ENCODE measurements at regions not wholly inside any gene's neighbourhood (a gene's known extent, or its start where the extent isn't known, plus 50 kb on each side); places are given as distances from the start of the nearest gene placed in this dataset.

GRCh38 chr1:178628637-178629251 lies 96.3 kb upstream of the RALGPS2 start:
- intact Hi-C loops (cut with micrococcal nuclease): no loop called here
- Histone ChIP-seq H3K4me1 (ENCODE audit: insufficient read depth, low read length) (peaks cover 17% of the 10 kb centered on the region), H3F3A (ENCODE audit: low read length, unreplicated experiment) (peaks cover 13% of the 10 kb centered on the region), H4K20me1 (ENCODE audit: low read length) (no peaks in the 10 kb centered on the region), H3K36me3 (ENCODE audit: low read depth, low read length) (no peaks in the 10 kb centered on the region), H3K9ac (ENCODE audit: low read length) (no peak overlapping the region), H3K9me3 (ENCODE audit: low read length) (no peaks in the 10 kb centered on the region), H3K79me2 (ENCODE audit: low read length) (no peaks in the 10 kb centered on the region), H3K4me2 (ENCODE audit: low read length) (no peak overlapping the region), H3K9me2 (replicated peaks; ENCODE audit: low read length) (no peaks in the 10 kb centered on the region), H3K27ac (ENCODE audit: low read length) (no peak overlapping the region), H3K4me3 (ENCODE audit: low read length) (no peak overlapping the region), H2AFZ (ENCODE audit: low read length) (no peak overlapping the region), H3K27me3 (ENCODE audit: low read length) (no peaks in the 10 kb centered on the region)
- no TSS peak for BruUV-seq (replicated peaks)
- CTCF ChIA-PET: no interaction called here
- TF ChIP-seq EZH2 (IDR thresholded peaks at IDR 0.05; ENCODE audit: low read length, unreplicated experiment): no peak
- no peak for TF ChIP-seq CTCF (conservative IDR thresholded peaks at IDR 0.05; ENCODE audit: low read depth, low read length)
- no peak for TF ChIP-seq EZH2phosphoT487 (IDR thresholded peaks at IDR 0.05; ENCODE audit: borderline replicate concordance, low read length)
- DNase-seq (no peak), ATAC-seq (no peak)
- POLR2A ChIA-PET (ENCODE audit: unreplicated experiment): no interaction called here

- Histone ChIP-seq H3K4me3 (ENCODE audit: low read length) (no peak overlapping the region), H3K9me2 (replicated peaks; ENCODE audit: low read length) (no peaks in the 10 kb centered on the region), H3K9me3 (ENCODE audit: low read length) (no peaks in the 10 kb centered on the region), H2AFZ (ENCODE audit: low read length) (no peak overlapping the region), H3K79me2 (ENCODE audit: low read length) (no peaks in the 10 kb centered on the region), H3K4me2 (ENCODE audit: low read length) (no peak overlapping the region), H3K27ac (ENCODE audit: low read length) (no peak overlapping the region), H3K4me1 (ENCODE audit: insufficient read depth, low read length) (peaks cover 18% of the 10 kb centered on the region), H3K27me3 (ENCODE audit: low read length) (no peaks in the 10 kb centered on the region), H3F3A (ENCODE audit: low read length, unreplicated experiment) (peaks cover 14% of the 10 kb centered on the region), H3K9ac (ENCODE audit: low read length) (no peak overlapping the region), H3K36me3 (ENCODE audit: low read depth, low read length) (no peaks in the 10 kb centered on the region), H4K20me1 (ENCODE audit: low read length) (no peaks in the 10 kb centered on the region)
- TF ChIP-seq EZH2 (IDR thresholded peaks at IDR 0.05; ENCODE audit: low read length, unreplicated experiment): no peak
- TF ChIP-seq EZH2phosphoT487 (IDR thresholded peaks at IDR 0.05; ENCODE audit: borderline replicate concordance, low read length): no peak
- no peak for TF ChIP-seq CTCF (conservative IDR thresholded peaks at IDR 0.05; ENCODE audit: low read depth, low read length)
- DNase-seq (no peak), ATAC-seq (no peak)
- intact Hi-C loops (cut with micrococcal nuclease): no loop called here
- ChIA-PET CTCF (no interaction called here), POLR2A (ENCODE audit: unreplicated experiment) (no interaction called here)
- BruUV-seq (replicated peaks): no TSS peak
Observed at GRCh38 chr1:178629252-178630154, 95.5 kb upstream of the RALGPS2 start.

GRCh38 chr1:178630417-178630816 lies 94.6 kb upstream of the RALGPS2 start:
- Histone ChIP-seq H2AFZ (ENCODE audit: low read length) (no peak overlapping the region), H3K27me3 (ENCODE audit: low read length) (no peaks in the 10 kb centered on the region), H3K9me3 (ENCODE audit: low read length) (no peaks in the 10 kb centered on the region), H3K36me3 (ENCODE audit: low read depth, low read length) (no peaks in the 10 kb centered on the region), H3F3A (ENCODE audit: low read length, unreplicated experiment) (peaks cover 14% of the 10 kb centered on the region), H3K4me1 (ENCODE audit: insufficient read depth, low read length) (peaks cover 18% of the 10 kb centered on the region), H3K9ac (ENCODE audit: low read length) (no peak overlapping the region), H3K79me2 (ENCODE audit: low read length) (no peaks in the 10 kb centered on the region), H3K4me2 (ENCODE audit: low read length) (no peak overlapping the region), H3K9me2 (replicated peaks; ENCODE audit: low read length) (no peaks in the 10 kb centered on the region), H3K4me3 (ENCODE audit: low read length) (no peak overlapping the region), H4K20me1 (ENCODE audit: low read length) (no peaks in the 10 kb centered on the region), H3K27ac (ENCODE audit: low read length) (no peak overlapping the region)
- ChIA-PET CTCF (no interaction called here), POLR2A (ENCODE audit: unreplicated experiment) (no interaction called here)
- intact Hi-C loops (cut with micrococcal nuclease): no loop called here
- DNase-seq (no peak), ATAC-seq (no peak)
- no peak for TF ChIP-seq EZH2 (IDR thresholded peaks at IDR 0.05; ENCODE audit: low read length, unreplicated experiment)
- no peak for TF ChIP-seq CTCF (conservative IDR thresholded peaks at IDR 0.05; ENCODE audit: low read depth, low read length)
- no peak for TF ChIP-seq EZH2phosphoT487 (IDR thresholded peaks at IDR 0.05; ENCODE audit: borderline replicate concordance, low read length)
- BruUV-seq (replicated peaks): no TSS peak
